Sigmoid colon (tissue), 4 donors: ENCODE measurements at regions not wholly inside any gene's neighbourhood (a gene's known extent, or its start where the extent isn't known, plus 50 kb on each side); places are given as distances from the start of the nearest gene placed in this dataset.

Source experiments
- CTCF ChIP-seq, 4 experiments: fragments of 450-650 bp in 3 of 4; fragments of 200-600 bp in 1 of 4; IDR thresholded peaks; one replicate each; pipeline ENCODE4 v1.5.1; 2016 to 2019; ENCODE audit warnings: antibody characterized with exemption in 4 of 4, mild to moderate bottlenecking in 3 of 4, moderate library complexity in 2 of 4
- EP300 ChIP-seq, 4 donors: sonication (generic); formaldehyde crosslinking; IDR thresholded peaks; one replicate each; pipeline ENCODE4 v1.6.1; 2017; ENCODE audit warnings: antibody characterized with exemption in 4 of 4
- POLR2A ChIP-seq, 2 donors: fragments of 450-650 bp; IDR thresholded peaks; one replicate each; pipeline ENCODE4 v1.6.1; 2016; ENCODE audit warnings: antibody characterized with exemption in 2 of 2, mild to moderate bottlenecking in 2 of 2, moderate library complexity in 2 of 2
- POLR2AphosphoS5 ChIP-seq, 4 donors: sonication (generic); formaldehyde crosslinking; IDR thresholded peaks; one replicate each; pipeline ENCODE4 v1.6.1; 2017; ENCODE audit warnings: antibody characterized with exemption in 4 of 4

GRCh38 chr15:25982736-25983135 lies 119.6 kb upstream of the ATP10A start:
- TF ChIP-seq POLR2AphosphoS5 (IDR thresholded peaks at IDR 0.05) (no peak), CTCF (IDR thresholded peaks at IDR 0.05) (no peak), POLR2A (IDR thresholded peaks at IDR 0.05) (no peak), EP300 (IDR thresholded peaks at IDR 0.05) (no peak)
